NB4 (cell line): ENCODE measurements at regions not wholly inside any gene's neighbourhood (a gene's known extent, or its start where the extent isn't known, plus 50 kb on each side); places are given as distances from the start of the nearest gene placed in this dataset.

ENCODE experiments used
- POLR2A ChIP-seq: IDR thresholded peaks from 2 replicates; pipeline ENCODE4 v1.6.1; 2011; ENCODE audit warnings: mild to moderate bottlenecking; ENCODE audit not compliant: insufficient read length; ENCODE audit errors: extremely low read depth
- TF ChIP-seq, protein P1 (sequence below): IDR thresholded peaks from one replicate; pipeline ENCODE4 v1.5.1; 2012; ENCODE audit warnings: low read depth, low read length

DNA sequence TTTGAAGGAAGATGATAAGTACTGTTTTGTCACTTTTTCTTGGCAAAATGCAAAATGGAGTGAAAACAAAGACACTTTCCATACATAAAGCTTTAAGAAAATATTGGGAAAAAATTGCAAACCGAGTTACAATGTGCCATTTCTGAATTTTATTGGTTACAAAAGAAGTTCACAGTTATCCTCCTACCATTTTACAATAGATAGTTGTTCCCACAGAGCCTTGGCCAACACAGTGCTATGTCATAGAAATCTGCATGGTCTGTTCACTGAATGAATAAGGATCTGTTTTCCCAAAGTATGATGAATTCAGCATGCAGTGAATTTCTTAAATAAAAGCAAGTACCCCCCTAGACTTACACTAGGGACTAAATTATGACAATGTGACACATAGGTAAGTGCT lies 268.2 kb upstream of the POU3F2 start:
- TF ChIP-seq POLR2A: no peak
- TF ChIP-seq, protein P1, sequence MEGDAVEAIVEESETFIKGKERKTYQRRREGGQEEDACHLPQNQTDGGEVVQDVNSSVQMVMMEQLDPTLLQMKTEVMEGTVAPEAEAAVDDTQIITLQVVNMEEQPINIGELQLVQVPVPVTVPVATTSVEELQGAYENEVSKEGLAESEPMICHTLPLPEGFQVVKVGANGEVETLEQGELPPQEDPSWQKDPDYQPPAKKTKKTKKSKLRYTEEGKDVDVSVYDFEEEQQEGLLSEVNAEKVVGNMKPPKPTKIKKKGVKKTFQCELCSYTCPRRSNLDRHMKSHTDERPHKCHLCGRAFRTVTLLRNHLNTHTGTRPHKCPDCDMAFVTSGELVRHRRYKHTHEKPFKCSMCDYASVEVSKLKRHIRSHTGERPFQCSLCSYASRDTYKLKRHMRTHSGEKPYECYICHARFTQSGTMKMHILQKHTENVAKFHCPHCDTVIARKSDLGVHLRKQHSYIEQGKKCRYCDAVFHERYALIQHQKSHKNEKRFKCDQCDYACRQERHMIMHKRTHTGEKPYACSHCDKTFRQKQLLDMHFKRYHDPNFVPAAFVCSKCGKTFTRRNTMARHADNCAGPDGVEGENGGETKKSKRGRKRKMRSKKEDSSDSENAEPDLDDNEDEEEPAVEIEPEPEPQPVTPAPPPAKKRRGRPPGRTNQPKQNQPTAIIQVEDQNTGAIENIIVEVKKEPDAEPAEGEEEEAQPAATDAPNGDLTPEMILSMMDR: no peak
